ENCODE measurements at regions not wholly inside any gene's neighbourhood (a gene's known extent, or its start where the extent isn't known, plus 50 kb on each side); places are given as distances from the start of the nearest gene placed in this dataset.
"Not testable (repeated sequence)": the region's sequence is repeated elsewhere in the genome, so short reads cannot be mapped to it uniquely, and the experiment has no call there.

- DNase-seq: no peak
Observed at GRCh38 chr17:53635444-53635843, 187.3 kb upstream of the KIF2B start.

DNA sequence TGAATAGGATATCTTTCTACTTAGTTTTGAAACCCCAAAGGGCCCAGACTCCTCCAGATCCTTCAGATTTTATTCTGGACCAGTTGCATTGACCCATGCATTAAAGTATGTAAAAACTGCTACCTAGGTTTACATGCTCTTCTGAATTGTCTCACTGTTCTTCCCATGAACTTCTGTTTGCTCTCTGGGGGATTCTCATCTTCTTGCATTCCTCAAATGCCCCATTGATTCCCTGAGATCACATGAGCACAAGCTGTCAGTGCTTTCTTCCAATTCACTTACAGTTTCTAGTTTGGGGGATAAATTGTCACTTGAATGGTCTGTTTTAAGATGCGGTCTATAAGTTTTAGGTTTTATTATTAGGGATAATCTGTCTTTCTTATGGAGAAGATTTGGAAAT, 188.9 kb upstream of the KIF2B start:
- DNase-seq: no peak

- DNase-seq: no peak
Observed at GRCh38 chr17:53631486-53631885, 191.2 kb upstream of the KIF2B start.

DNA sequence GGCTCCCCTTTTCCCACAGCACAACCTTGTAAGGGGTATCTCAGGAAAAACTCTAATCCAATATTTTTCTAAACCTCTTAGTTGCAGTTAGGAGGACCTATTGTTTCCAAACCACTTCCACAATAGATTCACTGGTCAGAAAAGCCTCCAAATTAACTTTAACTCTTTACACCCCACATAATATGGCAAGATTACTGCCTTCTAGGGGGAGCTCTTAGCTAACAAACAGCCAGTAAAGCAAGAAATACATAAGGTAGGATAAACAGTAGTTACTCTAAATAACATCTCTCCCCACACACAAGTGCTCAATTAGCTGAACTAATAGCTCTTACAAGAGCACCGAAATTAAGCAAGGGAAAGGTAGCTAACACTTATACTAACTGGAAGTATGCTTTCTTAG, 192.1 kb upstream of the KIF2B start:
- DNase-seq: no peak

DNA sequence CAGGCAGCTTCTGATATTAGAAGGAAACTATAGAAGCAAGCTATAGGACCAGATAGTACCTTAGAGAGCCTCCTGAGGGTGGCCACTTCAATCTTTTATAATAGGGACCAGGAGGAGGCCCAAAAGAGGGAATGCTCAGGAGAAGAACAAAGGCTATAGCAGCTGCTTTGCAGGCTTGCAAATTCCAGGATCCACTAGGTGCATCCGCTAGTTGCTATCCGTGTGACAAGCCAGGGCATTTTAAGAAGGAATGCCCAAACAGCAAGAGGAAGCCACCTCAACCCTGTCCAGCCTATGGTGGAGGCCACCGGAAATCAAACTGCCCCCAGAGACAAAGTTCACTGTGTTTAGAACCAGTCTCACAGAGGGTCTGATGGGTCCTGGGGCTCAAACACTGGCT, 192.6 kb upstream of the KIF2B start:
- no peak for DNase-seq

- no peak for DNase-seq
Observed at GRCh38 chr17:53629188-53629587, 193.5 kb upstream of the KIF2B start.

- no peak for DNase-seq
Observed at GRCh38 chr17:53628011-53628410, 194.7 kb upstream of the KIF2B start.

GRCh38 chr17:53627511-53627910, 195.2 kb upstream of the KIF2B start:
- DNase-seq: no peak

- no peak for DNase-seq
Observed at GRCh38 chr17:53626286-53626685, 196.4 kb upstream of the KIF2B start.

DNA sequence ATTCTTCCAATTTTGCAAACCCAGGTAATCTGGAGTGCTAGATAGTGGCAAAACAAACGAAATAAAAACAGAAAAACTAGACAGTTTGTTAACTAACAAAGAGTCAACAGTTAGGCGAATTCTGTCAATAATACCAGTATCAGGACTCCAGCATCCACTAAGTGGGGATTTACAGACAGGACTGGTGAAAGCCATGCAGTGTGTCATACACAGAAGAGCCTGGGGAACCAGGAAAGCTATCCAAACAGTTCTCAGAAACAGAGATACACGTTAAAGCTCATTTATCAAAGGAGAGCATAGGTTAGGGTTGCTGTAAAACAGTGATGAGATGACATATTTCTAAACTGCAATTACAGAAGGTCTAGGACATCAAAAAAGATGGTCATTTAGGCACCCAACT, 203.7 kb upstream of the KIF2B start:
- DNase-seq: no peak

DNA sequence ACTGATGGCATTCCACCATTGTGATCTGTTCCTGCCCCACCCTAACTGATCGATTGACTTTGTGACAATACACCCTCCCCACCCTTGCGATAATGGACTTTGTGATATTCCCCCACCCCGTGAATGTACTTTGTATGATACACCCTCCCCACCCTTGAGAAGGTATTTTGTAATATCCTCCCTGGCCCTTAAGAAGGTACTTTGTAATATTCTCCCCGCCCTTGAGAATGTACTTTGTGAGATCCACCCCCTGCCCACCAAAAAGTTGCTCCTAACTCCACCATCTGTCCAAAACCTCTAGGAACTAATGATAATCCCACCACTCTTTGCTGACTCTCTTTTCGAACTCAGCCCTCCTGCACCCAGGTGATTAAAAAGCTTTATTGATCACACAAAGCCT, 214.5 kb upstream of the KIF2B start:
- DNase-seq: not testable (repeated sequence)

- DNase-seq: no peak
Observed at GRCh38 chr17:53607475-53607874, 215.3 kb upstream of the KIF2B start.

- DNase-seq: no peak
Observed at GRCh38 chr17:53588317-53588716, 234.4 kb upstream of the KIF2B start.

DNA sequence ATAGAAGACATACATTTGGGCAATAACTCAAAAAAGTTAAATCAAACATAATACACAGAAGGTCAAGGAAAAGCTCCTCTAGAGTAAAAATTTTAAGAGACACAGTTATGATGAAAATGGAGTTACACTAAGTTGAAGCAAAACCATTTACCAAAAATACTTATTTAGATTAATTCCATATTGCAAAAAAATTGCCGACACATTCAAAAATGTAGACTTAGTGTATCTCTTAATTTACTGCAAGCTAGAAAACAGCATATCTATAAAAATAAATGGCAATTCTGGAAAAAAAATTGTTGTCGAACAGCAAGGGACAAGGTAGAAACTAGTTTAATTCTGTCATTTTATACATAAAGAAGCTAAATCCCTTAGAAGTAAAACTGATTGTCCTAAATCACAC, 248.7 kb upstream of the KIF2B start:
- DNase-seq: no peak

GRCh38 chr17:53571342-53571741, 251.4 kb upstream of the KIF2B start:
- DNase-seq: no peak

DNA sequence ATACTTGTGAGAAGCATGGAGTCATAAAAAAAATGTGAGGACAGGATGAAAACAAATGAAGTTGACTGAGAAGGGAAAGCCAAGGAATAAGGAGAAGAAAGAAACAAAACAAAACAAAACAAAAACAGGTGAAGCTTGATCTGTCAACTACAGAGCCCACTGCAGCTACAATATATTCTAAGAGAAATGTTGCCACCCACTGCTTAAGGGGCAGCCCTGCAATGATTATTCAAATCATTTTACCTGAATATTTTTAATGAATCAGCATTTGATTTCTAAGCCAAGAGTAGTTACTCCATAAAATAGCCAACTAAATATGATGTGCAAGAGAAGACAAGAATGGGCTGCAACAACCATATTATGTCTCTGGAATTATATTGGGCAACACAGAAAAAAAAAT, 252.0 kb upstream of the KIF2B start:
- DNase-seq: no peak

- DNase-seq: no peak
Observed at GRCh38 chr17:53560953-53561352, 261.8 kb upstream of the KIF2B start.

DNA sequence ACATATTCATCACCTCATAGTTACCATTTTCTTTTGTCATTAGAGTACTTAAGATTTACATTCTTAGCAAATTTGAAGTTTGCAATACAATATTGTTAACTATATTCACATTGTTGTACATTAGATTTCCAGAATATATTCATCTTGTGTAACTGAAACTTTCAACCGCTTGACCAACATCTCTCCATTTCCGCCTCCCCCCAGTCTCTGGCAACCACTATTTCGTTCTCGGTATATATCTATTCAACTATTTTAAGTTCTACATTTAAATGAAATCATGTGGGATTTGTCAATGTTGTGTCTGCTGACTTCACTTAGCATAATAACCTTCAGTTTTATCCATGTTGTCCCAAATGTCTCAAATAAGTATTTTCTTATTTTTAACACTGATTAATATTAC, 274.5 kb upstream of the KIF2B start:
- DNase-seq: no peak

GRCh38 chr17:53543472-53543871, 279.3 kb upstream of the KIF2B start:
- no peak for DNase-seq

DNA sequence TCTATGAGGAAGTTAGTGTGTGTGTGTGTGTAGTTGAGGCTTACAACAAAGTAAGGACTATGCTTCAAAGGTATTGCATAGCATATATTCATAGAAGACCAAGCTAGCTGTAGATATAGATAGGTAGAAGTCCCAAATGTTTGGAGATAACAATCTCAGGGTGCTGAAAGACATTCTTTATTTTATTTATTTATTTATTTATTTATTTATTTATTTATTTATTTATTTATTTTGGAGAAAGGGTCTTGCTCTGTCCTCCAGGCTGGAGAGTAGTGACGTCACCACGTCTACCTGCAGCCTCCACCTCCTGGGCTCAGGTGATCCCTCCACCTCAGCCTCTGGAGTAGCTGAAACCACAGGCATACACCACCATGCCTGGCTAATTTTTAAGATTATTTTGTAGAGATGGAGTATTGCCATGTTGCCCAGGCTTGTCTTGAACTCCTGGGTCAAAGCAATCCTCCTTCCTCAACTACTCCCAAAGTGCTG, 284.6 kb upstream of the KIF2B start:
- DNase-seq: no peak

DNA sequence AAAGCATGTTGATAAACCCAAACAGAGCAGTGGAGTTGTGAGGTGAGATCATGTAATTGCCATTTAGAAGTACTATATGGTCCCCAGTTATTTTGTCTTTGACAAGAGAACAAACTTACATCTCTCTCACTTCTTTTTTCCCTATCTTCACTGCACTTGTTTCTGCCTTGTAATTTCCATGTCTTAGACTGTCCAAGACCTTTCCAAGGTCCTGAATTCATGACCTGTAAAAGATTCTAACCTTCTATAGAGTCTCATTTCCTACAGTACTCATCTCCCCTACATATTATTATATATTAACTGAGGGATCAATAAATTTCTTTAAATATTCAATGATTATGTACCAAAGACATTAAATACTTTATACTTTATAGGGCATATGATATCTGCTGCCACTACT, 295.3 kb upstream of the KIF2B start:
- no peak for DNase-seq

DNA sequence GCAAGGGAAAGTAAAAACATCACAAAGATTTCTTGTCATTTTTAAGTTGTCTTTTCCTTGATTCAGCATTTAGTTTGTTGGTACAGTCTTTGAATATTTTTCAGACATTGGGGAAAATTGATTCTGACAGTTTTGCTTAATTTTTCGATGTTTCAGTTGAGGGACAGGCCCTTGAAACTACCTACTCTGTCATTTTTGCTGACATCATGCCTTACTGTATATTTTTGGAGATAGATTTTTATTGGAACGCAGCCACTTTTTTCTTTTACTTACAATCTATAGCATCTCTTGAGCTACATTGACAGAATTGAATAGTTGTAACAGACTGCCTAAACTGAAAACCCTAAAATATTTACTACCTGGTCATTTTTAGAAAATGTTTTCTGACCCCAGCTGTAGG, 297.1 kb upstream of the KIF2B start:
- DNase-seq: no peak

DNA sequence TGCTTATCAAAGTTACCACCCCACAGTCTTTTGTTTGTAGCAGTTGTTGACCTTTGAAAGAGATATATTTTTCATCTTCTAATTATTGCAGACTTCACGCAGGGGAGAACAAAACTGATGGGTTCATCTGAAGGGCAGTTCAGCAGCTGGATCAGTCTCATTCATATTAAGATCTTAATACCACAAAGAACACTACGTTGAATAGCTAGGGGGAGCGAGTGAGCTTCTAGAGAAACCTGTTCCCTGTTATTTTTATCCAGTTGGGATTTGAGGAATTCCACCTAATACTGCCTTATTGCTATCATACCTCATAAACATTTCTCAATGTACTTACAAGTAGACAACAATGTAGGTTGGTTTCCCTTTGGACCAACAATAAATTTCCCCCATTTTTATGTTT, 306.1 kb upstream of the KIF2B start:
- DNase-seq: no peak

DNA sequence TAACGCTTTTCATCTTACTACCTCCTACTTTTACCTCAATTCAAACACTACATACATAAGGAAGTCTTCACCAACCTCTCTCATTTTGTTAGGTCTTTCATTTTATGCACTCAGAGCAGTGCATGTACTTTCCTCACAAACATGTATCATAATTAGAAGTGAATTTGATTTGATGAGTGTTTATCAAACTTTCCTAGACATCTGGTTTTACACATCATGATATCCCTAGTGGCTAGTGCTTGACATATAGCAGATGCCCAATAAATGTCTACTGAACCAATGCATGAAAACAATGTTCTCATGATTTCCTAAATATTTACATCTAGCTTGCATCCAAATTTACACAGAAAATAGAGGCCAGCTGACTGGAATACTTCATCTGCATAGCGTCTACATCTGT, 323.4 kb upstream of the KIF2B start:
- no peak for DNase-seq

DNA sequence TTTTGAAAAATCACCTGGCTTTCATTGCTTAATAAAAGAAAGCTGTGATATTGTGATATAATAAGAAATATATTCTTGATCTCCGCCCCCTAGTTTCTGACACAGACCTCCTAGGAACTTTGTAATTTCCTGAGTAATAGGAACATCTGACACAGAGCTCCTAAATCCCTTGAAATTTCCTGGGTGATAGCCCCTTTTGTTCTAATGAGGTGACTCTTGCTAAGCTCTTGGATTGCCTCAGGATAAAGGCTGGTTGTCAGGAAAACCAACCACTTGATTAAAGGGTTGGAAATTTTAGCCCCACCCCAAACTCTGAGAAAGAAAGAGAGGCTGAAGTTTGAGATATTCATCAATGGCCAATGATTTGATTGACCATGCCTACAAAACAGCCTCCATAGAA, 326.4 kb upstream of the KIF2B start:
- DNase-seq: no peak

All from amygdala (tissue), 56 donors.